ENCODE measurements at regions not wholly inside any gene's neighbourhood (a gene's known extent, or its start where the extent isn't known, plus 50 kb on each side); places are given as distances from the start of the nearest gene placed in this dataset.
A peak's percentile ranks its signal among the peaks of the same experiment; 100 is the strongest.
"Not testable (repeated sequence)": the region's sequence is repeated elsewhere in the genome, so short reads cannot be mapped to it uniquely, and the experiment has no call there.

DNA sequence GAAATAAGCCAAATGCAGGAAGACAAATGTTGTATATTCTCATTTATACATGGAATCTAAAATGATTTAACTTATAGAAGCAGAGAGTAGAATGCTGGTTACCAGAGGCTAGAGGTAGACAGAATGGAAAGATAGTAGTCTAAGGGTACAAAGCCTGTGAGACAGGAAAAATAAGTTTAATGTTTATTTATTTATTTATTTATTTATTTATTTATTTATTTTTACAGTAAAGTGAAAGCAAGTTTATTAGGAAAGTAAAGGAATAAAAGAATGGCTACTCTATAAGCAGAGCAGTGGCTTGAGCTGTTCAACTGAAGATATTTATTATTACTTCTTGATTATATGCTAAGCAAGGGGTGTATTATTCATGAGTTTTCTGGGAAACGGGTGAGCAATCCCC is 203.2 kb downstream of the LAS1L start:
- no peak overlapping the region for H3K27ac Mint-ChIP-seq
- peaks cover 14% of the 10 kb centered on the region for H3K9me3 Mint-ChIP-seq
- H3K4me1 Mint-ChIP-seq (ENCODE audit: low read depth) = no peaks in the 10 kb centered on the region
- H3K36me3 Mint-ChIP-seq (ENCODE audit: low read depth) = no peaks in the 10 kb centered on the region
- H3K4me3 Mint-ChIP-seq = no peak overlapping the region
- H3K27me3 Mint-ChIP-seq = no peaks in the 10 kb centered on the region

DNA sequence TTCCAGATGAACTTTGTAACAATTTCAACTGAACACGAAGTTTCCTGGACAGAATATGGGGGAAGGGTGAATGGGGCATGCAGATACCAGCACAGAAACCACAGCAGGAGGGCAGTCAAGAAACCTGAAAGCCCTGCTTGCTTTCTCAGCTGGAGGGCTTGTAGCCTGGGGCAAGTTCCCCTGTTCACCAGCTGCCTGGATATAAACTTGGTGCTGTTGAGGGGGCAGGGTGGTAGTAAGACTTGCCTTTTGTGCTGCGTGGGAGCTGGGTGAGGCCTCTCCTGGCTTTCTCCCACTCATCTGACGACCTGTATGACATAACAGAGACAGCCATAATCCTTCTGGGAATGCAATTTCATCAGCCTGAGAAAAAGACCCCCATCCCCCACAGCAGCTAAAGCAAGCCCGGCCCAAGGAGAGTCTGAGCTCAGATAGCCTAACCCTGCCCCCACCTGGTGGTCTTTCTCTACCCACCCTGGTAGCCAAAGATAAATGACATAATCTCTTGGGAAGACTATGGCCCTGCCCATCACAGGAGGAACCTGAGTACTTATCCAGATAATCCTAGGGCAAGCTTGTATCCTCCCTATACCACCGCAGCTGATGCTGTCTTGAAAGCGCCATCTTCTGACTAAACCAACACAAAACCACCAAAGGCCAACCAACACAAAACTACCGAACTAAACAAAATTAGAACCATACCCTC is 234.3 kb downstream of the LAS1L start:
- no peak overlapping the region for H3K4me3 Mint-ChIP-seq
- no peaks in the 10 kb centered on the region for H3K4me1 Mint-ChIP-seq (ENCODE audit: low read depth)
- no peaks in the 10 kb centered on the region for H3K27me3 Mint-ChIP-seq
- H3K36me3 Mint-ChIP-seq (ENCODE audit: low read depth) = no peaks in the 10 kb centered on the region
- no peak overlapping the region for H3K27ac Mint-ChIP-seq
- peaks cover 16% of the 10 kb centered on the region for H3K9me3 Mint-ChIP-seq

DNA sequence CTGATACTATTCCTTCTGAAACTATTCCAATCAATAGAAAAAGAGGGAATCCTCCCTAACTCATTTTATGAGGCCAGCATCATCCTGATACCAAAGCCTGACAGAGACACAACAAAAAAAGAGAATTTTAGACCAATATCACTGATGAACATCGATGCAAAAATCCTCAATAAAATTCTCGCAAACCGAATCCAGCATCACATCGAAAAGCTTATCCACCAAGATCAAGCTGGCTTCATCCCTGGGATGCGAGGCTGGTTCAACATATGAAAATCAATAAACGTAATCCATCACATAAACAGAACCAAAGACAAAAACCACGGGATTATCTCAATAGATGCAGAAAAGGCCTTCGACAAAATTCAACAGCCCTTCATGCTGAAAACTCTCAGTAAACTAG is 251.7 kb downstream of the LAS1L start:
- H3K27ac Mint-ChIP-seq; H3K9me3 Mint-ChIP-seq; H3K36me3 Mint-ChIP-seq (ENCODE audit: low read depth); H3K27me3 Mint-ChIP-seq; H3K4me3 Mint-ChIP-seq; H3K4me1 Mint-ChIP-seq (ENCODE audit: low read depth): not testable (repeated sequence)

DNA sequence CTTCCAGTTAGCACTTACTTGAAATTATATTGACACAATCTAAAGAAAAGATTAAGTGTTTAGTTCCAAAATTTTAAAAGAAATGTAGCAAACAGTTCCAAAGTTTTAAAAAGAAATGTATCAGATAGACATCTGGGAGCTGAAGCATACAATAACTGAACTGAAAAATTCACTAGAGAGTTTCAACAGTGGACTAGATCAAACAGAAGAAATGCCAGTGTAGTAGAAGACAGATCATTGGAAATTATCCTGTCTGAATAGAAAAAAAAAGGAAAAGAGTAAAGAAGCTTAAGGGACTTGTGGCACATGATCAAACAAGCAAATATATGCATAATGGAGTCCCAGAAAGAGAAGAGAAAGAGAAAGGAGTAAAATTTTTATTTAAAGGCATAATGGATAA is 261.4 kb downstream of the LAS1L start:
- peaks cover 4% of the 10 kb centered on the region for H3K36me3 Mint-ChIP-seq (ENCODE audit: low read depth)
- no peak overlapping the region for H3K4me3 Mint-ChIP-seq
- H3K4me1 Mint-ChIP-seq (ENCODE audit: low read depth) = no peaks in the 10 kb centered on the region
- H3K27ac Mint-ChIP-seq = no peak overlapping the region
- no peaks in the 10 kb centered on the region for H3K27me3 Mint-ChIP-seq
- H3K9me3 Mint-ChIP-seq = peaks cover 25% of the 10 kb centered on the region

DNA sequence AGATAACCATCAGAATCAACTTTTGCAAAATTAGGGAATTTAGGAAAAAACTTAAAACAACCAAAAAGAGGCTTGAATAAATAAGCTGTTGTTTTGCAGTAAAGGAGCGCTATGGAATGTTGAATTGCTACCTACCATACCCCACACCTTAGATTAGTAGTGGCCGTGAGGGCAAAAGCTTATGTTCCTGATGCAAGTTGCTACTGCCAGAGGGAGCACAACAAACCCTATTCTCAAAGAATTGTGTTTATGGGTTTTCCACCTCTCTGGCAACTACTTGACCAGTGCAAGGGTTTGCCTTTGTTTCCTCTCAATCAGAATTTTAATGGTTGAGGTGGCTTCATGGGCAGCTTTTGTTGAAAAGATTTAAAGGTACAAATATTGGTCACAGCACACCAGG is 268.1 kb downstream of the LAS1L start:
- Mint-ChIP-seq H3K4me1 (ENCODE audit: low read depth) (no peaks in the 10 kb centered on the region), H3K36me3 (ENCODE audit: low read depth) (peaks cover 4% of the 10 kb centered on the region), H3K27ac (no peak overlapping the region), H3K27me3 (no peaks in the 10 kb centered on the region), H3K4me3 (no peak overlapping the region), H3K9me3 (peaks cover 23% of the 10 kb centered on the region)

DNA sequence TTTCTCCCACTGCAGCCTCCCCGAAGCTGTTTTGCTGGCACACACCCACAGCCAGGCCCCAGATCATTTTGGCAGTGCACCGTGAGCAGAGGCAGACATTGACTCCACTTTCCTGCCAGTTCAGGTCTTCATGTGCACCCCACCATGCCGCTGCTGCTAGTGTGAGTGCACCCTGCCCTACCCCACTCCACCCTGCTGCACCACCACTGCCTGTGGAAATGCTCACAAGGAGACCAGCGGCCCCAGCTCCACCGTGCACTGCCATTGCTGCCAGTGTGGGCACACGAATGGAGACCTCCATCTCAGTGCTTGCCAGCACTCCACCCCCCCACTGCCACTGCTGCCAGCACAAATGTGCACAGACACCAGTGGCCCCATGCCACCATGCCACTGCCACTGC is 277.6 kb upstream of the ZC4H2 start:
- H3K27ac Mint-ChIP-seq = no peak overlapping the region
- no peaks in the 10 kb centered on the region for H3K4me1 Mint-ChIP-seq (ENCODE audit: low read depth)
- H3K4me3 Mint-ChIP-seq = no peak overlapping the region
- peaks cover 15% of the 10 kb centered on the region for H3K9me3 Mint-ChIP-seq
- no peaks in the 10 kb centered on the region for H3K27me3 Mint-ChIP-seq
- no peaks in the 10 kb centered on the region for H3K36me3 Mint-ChIP-seq (ENCODE audit: low read depth)

DNA sequence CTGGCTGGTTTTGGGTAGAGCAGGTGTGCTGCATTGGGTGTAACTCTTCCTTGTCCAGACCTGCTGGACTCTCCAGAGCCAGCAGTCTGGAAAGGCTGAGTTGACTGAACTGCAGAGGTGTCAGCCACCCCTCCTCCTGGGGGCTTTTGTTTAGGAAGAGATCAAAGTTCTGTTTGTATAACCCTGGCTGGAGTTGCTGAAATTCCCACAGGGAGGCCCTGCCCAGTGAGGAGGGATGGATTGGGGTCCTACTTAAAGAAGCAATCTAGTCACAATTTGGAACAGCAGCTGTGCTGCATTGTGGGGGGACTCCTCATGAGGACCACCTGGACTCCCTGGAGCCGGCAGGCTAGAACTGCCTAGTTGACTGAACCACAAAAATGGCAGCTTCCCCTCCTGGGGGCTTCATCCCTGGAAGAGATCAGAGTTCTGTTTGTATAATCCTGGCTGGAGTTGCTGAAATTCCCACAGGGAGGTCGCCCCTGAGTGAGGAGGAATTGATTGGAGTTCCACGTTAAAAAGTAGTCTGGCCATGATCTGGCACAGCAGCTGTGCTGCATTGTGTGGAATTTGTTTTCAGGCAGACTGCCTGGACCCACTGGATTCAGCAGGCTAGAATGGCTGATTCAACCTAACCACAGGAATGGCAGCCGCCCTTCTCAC is 264.9 kb upstream of the ZC4H2 start:
- no peaks in the 10 kb centered on the region for H3K27me3 Mint-ChIP-seq
- no peak overlapping the region for H3K27ac Mint-ChIP-seq
- peaks cover 12% of the 10 kb centered on the region for H3K36me3 Mint-ChIP-seq (ENCODE audit: low read depth)
- H3K4me3 Mint-ChIP-seq = no peak overlapping the region
- no peaks in the 10 kb centered on the region for H3K4me1 Mint-ChIP-seq (ENCODE audit: low read depth)
- peaks cover 21% of the 10 kb centered on the region for H3K9me3 Mint-ChIP-seq

DNA sequence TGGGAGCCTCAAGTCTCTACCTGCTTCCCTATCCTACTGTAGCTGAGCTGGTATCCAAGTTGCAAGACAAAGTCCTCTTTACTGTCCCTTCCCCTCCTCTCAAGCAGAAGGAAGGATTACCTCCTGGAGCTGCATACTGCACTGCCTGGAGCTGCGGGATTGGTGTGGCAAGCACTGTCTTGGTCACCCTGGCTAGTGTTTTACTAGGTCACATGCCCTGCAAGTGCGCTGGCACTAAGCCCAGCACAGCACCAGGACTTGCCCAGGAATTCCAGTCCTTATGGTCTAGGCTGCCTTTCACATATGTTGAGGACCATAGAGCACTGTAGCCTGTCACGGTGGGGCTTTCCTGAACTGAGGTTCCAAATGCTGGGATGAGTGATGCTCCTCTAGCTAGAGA is 227.3 kb upstream of the ZC4H2 start:
- peaks cover 11% of the 10 kb centered on the region for H3K9me3 Mint-ChIP-seq
- no peaks in the 10 kb centered on the region for H3K27me3 Mint-ChIP-seq
- no peaks in the 10 kb centered on the region for H3K4me1 Mint-ChIP-seq (ENCODE audit: low read depth)
- peaks cover 21% of the 10 kb centered on the region for H3K36me3 Mint-ChIP-seq (ENCODE audit: low read depth)
- no peak overlapping the region for H3K27ac Mint-ChIP-seq
- no peak overlapping the region for H3K4me3 Mint-ChIP-seq

DNA sequence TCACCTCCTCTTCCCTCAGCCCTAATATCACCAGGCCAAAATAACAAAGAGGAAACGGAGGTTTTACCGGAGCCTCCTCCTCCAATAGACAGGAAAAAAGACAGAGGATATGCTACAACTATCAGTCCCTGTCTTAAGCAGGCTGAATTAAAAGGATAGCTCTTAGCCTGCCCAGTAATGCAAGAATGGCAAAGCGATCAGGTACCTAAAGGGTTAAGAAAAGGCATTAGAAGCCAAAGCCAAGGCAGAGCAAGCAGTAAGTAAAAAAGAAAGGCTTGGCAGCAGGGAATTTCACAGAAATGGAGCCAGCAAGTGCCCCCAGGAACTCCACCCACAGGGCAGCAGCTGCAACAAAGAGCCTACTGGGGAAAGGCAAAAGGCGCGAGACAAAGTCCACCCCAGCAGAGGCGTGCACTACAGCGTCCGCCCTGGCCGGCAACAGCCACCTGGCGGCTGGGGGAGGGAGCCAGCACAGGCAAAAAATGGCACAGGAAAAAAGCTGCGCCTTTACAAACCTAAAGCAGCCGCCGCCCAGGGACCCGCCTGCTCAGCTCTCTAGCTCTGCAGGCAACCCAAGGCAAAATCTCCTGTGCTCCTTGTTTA is 220.6 kb upstream of the ZC4H2 start:
- Mint-ChIP-seq H3K9me3 (peaks cover 21% of the 10 kb centered on the region), H3K4me3 (no peak overlapping the region), H3K27me3 (no peaks in the 10 kb centered on the region), H3K36me3 (ENCODE audit: low read depth) (peaks cover 11% of the 10 kb centered on the region), H3K27ac (no peak overlapping the region), H3K4me1 (ENCODE audit: low read depth) (no peaks in the 10 kb centered on the region)

DNA sequence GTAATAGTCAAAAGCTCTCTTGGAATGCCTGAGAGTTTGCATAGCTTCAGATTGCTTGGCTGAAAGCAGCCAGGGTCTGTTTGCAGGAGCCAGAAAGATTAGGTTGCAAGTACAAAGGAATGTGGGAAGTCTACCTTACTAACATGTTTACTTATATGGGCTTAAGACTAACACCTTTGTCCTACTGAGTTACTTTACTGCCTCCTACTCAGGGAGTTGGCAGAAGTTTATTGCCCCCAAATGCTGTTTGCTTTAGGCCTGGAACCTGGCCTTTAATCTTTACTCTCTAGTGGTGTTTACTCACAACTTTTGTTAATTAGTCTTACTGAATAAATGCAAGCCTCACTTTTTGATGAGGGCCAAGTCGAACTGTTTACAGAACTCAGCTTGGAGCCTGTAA is 219.4 kb upstream of the ZC4H2 start:
- Mint-ChIP-seq H3K4me1 (ENCODE audit: low read depth) (no peaks in the 10 kb centered on the region), H3K4me3 (no peak overlapping the region)

DNA sequence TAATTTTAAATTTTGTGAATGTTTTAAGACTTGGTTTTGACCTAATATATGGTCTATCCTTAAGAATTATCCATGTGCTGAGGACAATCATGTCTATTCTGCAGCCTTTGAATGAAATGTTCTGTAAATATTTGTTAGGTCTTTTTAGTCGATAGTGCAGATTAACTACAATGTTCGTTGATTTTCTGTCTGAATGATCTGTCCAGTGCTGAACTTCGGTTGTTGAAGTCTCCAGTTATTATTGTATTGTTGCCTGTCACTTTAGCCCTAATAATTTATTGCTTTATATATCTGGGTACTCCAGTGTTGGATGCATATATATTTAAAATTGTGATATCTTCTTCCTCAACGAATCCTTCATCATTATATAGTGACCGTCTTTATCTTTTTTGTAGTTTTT is 218.3 kb upstream of the ZC4H2 start:
- Mint-ChIP-seq H3K9me3 (peaks cover 13% of the 10 kb centered on the region), H3K36me3 (ENCODE audit: low read depth) (peaks cover 7% of the 10 kb centered on the region), H3K4me1 (ENCODE audit: low read depth) (no peaks in the 10 kb centered on the region), H3K4me3 (no peak overlapping the region), H3K27ac (no peak overlapping the region), H3K27me3 (no peaks in the 10 kb centered on the region)

More for the DNA sequence above, 219.4 kb upstream of the ZC4H2 start:
- Mint-ChIP-seq H3K27ac (no peak overlapping the region), H3K36me3 (ENCODE audit: low read depth) (peaks cover 7% of the 10 kb centered on the region), H3K27me3 (no peaks in the 10 kb centered on the region), H3K9me3 (peaks cover 17% of the 10 kb centered on the region)

DNA sequence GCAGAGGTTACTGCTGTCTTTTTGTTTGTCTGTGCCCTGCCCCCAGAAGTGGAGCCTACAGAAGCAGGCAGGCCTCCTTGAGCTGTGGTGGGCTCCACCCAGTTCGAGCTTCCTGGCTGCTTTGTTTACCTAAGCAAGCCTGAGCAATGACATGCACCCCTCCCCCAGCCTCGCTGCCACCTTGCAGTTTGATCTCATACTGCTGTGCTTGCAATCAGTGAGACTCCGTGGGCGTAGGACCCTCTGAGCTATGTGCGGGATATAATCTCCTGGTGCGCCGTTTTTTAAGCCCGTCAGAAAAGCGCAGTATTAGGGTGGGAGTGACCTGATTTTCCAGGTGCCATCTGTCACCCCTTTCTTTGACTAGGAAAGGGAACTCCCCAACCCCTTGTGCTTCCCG is 187.1 kb upstream of the ZC4H2 start:
- H3K4me1 Mint-ChIP-seq (ENCODE audit: low read depth) = not testable (repeated sequence)
- H3K36me3 Mint-ChIP-seq (ENCODE audit: low read depth) = peaks cover 41% of the 10 kb centered on the region

DNA sequence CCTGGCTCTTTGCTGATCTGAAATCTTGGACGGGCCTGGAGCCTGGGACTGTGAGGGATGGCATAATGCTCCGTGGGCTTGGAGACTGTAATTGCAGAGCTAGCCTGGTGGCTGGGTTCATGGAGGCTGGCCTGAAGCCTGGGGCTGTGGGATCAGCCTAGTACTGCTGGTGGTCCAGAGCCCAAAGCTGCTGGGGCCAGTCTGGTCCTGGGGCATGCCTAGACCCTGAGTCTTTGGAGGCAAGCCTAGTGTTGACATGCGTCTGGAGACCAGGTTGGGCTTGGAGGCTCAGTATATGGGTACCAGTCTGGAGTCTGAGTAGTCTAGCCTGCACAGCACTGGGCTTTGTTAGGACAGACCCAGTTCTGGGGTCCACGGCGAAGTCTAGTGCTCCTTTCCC is 172.0 kb upstream of the ZC4H2 start:
- Mint-ChIP-seq H3K4me3 (no peak overlapping the region), H3K27ac (no peak overlapping the region), H3K27me3 (no peaks in the 10 kb centered on the region), H3K9me3 (peaks cover 25% of the 10 kb centered on the region), H3K4me1 (ENCODE audit: low read depth) (no peaks in the 10 kb centered on the region), H3K36me3 (ENCODE audit: low read depth) (peaks cover 40% of the 10 kb centered on the region)

More for the DNA sequence above, 187.1 kb upstream of the ZC4H2 start:
- peaks cover 11% of the 10 kb centered on the region for H3K9me3 Mint-ChIP-seq
- H3K27ac Mint-ChIP-seq, H3K4me3 Mint-ChIP-seq, H3K27me3 Mint-ChIP-seq: not testable (repeated sequence)

DNA sequence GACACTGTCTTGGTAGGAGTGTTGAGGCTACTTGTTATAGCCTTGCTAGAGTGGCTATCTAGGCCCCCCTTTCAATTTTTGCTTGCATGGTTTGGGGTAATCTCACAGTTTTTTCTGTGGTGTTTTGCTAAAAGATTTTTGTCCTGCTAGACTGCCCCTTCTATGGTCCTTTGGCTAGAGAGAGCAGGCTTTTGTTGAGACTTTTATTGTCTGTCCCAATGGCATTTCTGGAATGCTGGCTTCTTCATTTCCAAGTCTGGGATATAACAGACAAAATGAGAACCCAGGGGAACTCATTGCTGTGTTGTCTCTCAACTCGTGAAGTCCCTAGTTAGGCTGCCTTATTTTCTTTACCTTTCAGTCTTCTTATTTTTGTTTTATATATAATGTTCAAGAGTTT is 160.2 kb upstream of the ZC4H2 start:
- Mint-ChIP-seq H3K36me3 (ENCODE audit: low read depth) (peaks cover 34% of the 10 kb centered on the region), H3K27ac (no peak overlapping the region), H3K4me3 (no peak overlapping the region), H3K4me1 (ENCODE audit: low read depth) (no peaks in the 10 kb centered on the region), H3K9me3 (peaks cover 27% of the 10 kb centered on the region), H3K27me3 (no peaks in the 10 kb centered on the region)

DNA sequence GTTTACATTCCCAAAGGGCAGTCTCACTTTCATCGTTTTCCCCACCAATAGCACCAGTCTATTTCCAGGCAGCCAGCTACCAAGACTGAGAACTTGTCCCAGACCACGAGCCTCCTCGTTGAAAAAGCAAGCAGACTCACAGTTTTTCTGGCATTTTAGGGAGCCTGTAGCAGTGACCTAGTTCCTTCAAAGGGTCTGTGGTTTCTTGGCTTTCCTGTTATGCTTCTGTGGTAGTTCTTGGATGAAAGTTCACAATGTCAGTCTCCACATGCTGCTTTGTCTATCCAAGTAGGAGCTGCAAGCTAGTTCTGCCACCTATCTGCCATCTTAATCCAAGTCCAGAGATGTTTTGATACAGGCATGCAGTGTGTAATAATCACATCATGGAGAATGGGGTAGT is 151.6 kb upstream of the ZC4H2 start:
- H3K27ac Mint-ChIP-seq = peak overlapping the region; percentile 36
- H3K36me3 Mint-ChIP-seq (ENCODE audit: low read depth) = peaks cover 41% of the 10 kb centered on the region
- peaks cover 28% of the 10 kb centered on the region for H3K9me3 Mint-ChIP-seq
- no peak overlapping the region for H3K4me3 Mint-ChIP-seq
- peaks cover 16% of the 10 kb centered on the region for H3K4me1 Mint-ChIP-seq (ENCODE audit: low read depth)
- no peaks in the 10 kb centered on the region for H3K27me3 Mint-ChIP-seq

All from stimulated activated naive CD8-positive, alpha-beta T cell treated with anti-CD3 and anti-CD28 coated beads, Interleukin-15, Interleukin-2, amounts not matched to agents 100 ng/mL and 50 ng/mL, for 24 hours (primary cell).